ENCODE measurements at regions not wholly inside any gene's neighbourhood (a gene's known extent, or its start where the extent isn't known, plus 50 kb on each side); places are given as distances from the start of the nearest gene placed in this dataset.

- no peak for DNase-seq (ENCODE audit: low read depth, low spot score)
These were observed 154.1 kb upstream of the ATP2B1 start for GRCh38 chr12:89862511-89863445.

GRCh38 chr12:89861086-89861485, 152.4 kb upstream of the ATP2B1 start:
- no peak for DNase-seq (ENCODE audit: low read depth, low spot score)

GRCh38 chr12:89859508-89860220, 151.0 kb upstream of the ATP2B1 start:
- no peak for DNase-seq (ENCODE audit: low read depth, low spot score)

GRCh38 chr12:89858718-89859117, 150.1 kb upstream of the ATP2B1 start:
- DNase-seq (ENCODE audit: low read depth, low spot score): no peak

GRCh38 chr12:89857652-89858274, 149.1 kb upstream of the ATP2B1 start:
- no peak for DNase-seq (ENCODE audit: low read depth, low spot score)

- no peak for DNase-seq (ENCODE audit: low read depth, low spot score)
These were observed 147.8 kb upstream of the ATP2B1 start for GRCh38 chr12:89856431-89856830.

- no peak for DNase-seq (ENCODE audit: low read depth, low spot score)
These were observed 140.1 kb upstream of the ATP2B1 start for GRCh38 chr12:89848732-89849131.

- DNase-seq (ENCODE audit: low read depth, low spot score): no peak
These were observed 137.9 kb upstream of the ATP2B1 start for GRCh38 chr12:89846473-89847055.

GRCh38 chr12:89845767-89846166, 137.1 kb upstream of the ATP2B1 start:
- DNase-seq (ENCODE audit: low read depth, low spot score): no peak

GRCh38 chr12:89845366-89845765, 136.7 kb upstream of the ATP2B1 start:
- no peak for DNase-seq (ENCODE audit: low read depth, low spot score)

GRCh38 chr12:89844539-89844938, 135.9 kb upstream of the ATP2B1 start:
- no peak for DNase-seq (ENCODE audit: low read depth, low spot score)

- no peak for DNase-seq (ENCODE audit: low read depth, low spot score)
These were observed 131.7 kb upstream of the ATP2B1 start for GRCh38 chr12:89840162-89840922.

GRCh38 chr12:89839444-89839843, 130.8 kb upstream of the ATP2B1 start:
- DNase-seq (ENCODE audit: low read depth, low spot score): no peak

- no peak for DNase-seq (ENCODE audit: low read depth, low spot score)
These were observed 130.2 kb upstream of the ATP2B1 start for GRCh38 chr12:89838833-89839232.

GRCh38 chr12:89836026-89836425, 127.4 kb upstream of the ATP2B1 start:
- DNase-seq (ENCODE audit: low read depth, low spot score): no peak

GRCh38 chr12:89834676-89835075, 126.0 kb upstream of the ATP2B1 start:
- DNase-seq (ENCODE audit: low read depth, low spot score): no peak

- DNase-seq (ENCODE audit: low read depth, low spot score): no peak
These were observed 125.0 kb upstream of the ATP2B1 start for GRCh38 chr12:89833337-89834252.

- DNase-seq (ENCODE audit: low read depth, low spot score): no peak
These were observed 123.7 kb upstream of the ATP2B1 start for GRCh38 chr12:89832336-89832735.

- DNase-seq (ENCODE audit: low read depth, low spot score): no peak
These were observed 122.9 kb upstream of the ATP2B1 start for GRCh38 chr12:89831310-89832095.

Data from activated CD4-positive, CD25-positive, alpha-beta regulatory T cell treated with anti-CD3 and anti-CD28 coated beads, Interleukin-2, amount 50 U/mL, for 16 hours (primary cell).